Type B pancreatic cell (in vitro differentiated cells): ENCODE measurements at regions not wholly inside any gene's neighbourhood (a gene's known extent, or its start where the extent isn't known, plus 50 kb on each side); places are given as distances from the start of the nearest gene placed in this dataset.

Experiments used
- DNase-seq: peaks from one replicate; pipeline ENCODE4 v3.0.0; 2021; ENCODE audit warnings: mixed read lengths; ENCODE audit not compliant: unreplicated experiment; ENCODE audit errors: extremely low spot score
- H3K27ac Mint-ChIP-seq: 2 replicates; pipeline ENCODE4 v1.8.0; 2021; ENCODE audit warnings: mild to moderate bottlenecking, mixed read lengths
- H3K27me3 Mint-ChIP-seq: 2 replicates; pipeline ENCODE4 v1.8.0; 2021; ENCODE audit warnings: mixed read lengths
- H3K36me3 Mint-ChIP-seq: 2 replicates; pipeline ENCODE4 v1.8.0; 2021; ENCODE audit warnings: mixed read lengths
- H3K4me1 Mint-ChIP-seq: one replicate; pipeline ENCODE4 v1.8.0; 2021; ENCODE audit warnings: mixed read lengths; ENCODE audit not compliant: unreplicated experiment
- H3K4me3 Mint-ChIP-seq: 2 replicates; pipeline ENCODE4 v1.8.0; 2021; ENCODE audit warnings: mild to moderate bottlenecking, mixed read lengths
- H3K9me3 Mint-ChIP-seq: 2 replicates; pipeline ENCODE4 v1.8.0; 2021; ENCODE audit warnings: mixed read lengths
- CTCF ChIP-seq: fragments of 200-600 bp; sonication (generic); conservative IDR thresholded peaks from 2 replicates; pipeline ENCODE4 v1.5.0; 2021; ENCODE audit warnings: antibody characterized with exemption, mild to moderate bottlenecking

- no peak for TF ChIP-seq CTCF
- H3K4me1 Mint-ChIP-seq = peaks cover 4% of the 10 kb centered on the region
- H3K27me3 Mint-ChIP-seq = no peaks in the 10 kb centered on the region
- DNase-seq = no peak
- H3K9me3 Mint-ChIP-seq = no peaks in the 10 kb centered on the region
- H3K4me3 Mint-ChIP-seq = no peak overlapping the region
- no peak overlapping the region for H3K27ac Mint-ChIP-seq
- no peaks in the 10 kb centered on the region for H3K36me3 Mint-ChIP-seq
Measured at GRCh38 chr22:48686694-48687302, 1140.9 kb downstream of the BRD1 start.

DNA sequence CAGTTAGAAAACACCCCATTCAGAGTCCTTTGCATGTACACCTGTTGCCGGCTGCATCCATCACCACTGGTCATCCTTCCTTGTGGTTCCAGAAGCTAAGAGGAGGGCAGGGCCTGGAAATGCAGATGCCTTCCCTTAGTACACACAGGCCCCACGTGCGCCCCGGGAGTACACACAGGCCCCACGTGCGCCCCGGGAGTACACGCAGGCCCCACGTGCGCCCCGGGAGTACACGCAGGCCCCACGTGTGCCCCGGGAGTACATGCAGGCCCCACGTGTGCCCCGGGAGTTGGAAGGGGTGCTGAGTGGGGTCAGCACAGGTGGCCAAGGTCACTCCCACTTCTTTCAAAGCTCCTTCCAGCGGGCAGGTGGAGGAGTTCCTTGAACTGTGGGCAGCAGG is 1141.9 kb downstream of the BRD1 start:
- H3K9me3 Mint-ChIP-seq = no peaks in the 10 kb centered on the region
- DNase-seq = no peak
- no peaks in the 10 kb centered on the region for H3K36me3 Mint-ChIP-seq
- peaks cover 4% of the 10 kb centered on the region for H3K4me1 Mint-ChIP-seq
- H3K27me3 Mint-ChIP-seq = no peaks in the 10 kb centered on the region
- no peak overlapping the region for H3K27ac Mint-ChIP-seq
- H3K4me3 Mint-ChIP-seq = no peak overlapping the region
- TF ChIP-seq CTCF = no peak

GRCh38 chr22:48683640-48684039 is 1144.0 kb downstream of the BRD1 start:
- peaks cover 4% of the 10 kb centered on the region for H3K4me1 Mint-ChIP-seq
- no peak for TF ChIP-seq CTCF
- no peak overlapping the region for H3K27ac Mint-ChIP-seq
- no peaks in the 10 kb centered on the region for H3K9me3 Mint-ChIP-seq
- no peaks in the 10 kb centered on the region for H3K27me3 Mint-ChIP-seq
- no peak for DNase-seq
- no peak overlapping the region for H3K4me3 Mint-ChIP-seq
- H3K36me3 Mint-ChIP-seq = no peaks in the 10 kb centered on the region

- TF ChIP-seq CTCF = no peak
- Mint-ChIP-seq H3K4me3 (no peak overlapping the region), H3K27ac (no peak overlapping the region), H3K4me1 (no peaks in the 10 kb centered on the region), H3K27me3 (no peaks in the 10 kb centered on the region), H3K36me3 (no peaks in the 10 kb centered on the region), H3K9me3 (no peaks in the 10 kb centered on the region)
- no peak for DNase-seq
Measured at GRCh38 chr22:48682504-48682903, 1145.2 kb downstream of the BRD1 start.

GRCh38 chr22:48680601-48681000 is 1147.1 kb downstream of the BRD1 start:
- Mint-ChIP-seq H3K36me3 (no peaks in the 10 kb centered on the region), H3K27me3 (no peaks in the 10 kb centered on the region), H3K9me3 (no peaks in the 10 kb centered on the region), H3K4me3 (no peak overlapping the region), H3K4me1 (no peaks in the 10 kb centered on the region), H3K27ac (no peak overlapping the region)
- TF ChIP-seq CTCF = no peak
- DNase-seq = no peak
